Endometrial microvascular endothelial cells (primary cell): ENCODE measurements at regions not wholly inside any gene's neighbourhood (a gene's known extent, or its start where the extent isn't known, plus 50 kb on each side); places are given as distances from the start of the nearest gene placed in this dataset.
"Not testable (repeated sequence)": the region's sequence is repeated elsewhere in the genome, so short reads cannot be mapped to it uniquely, and the experiment has no call there.

Source experiments
- in situ Hi-C: cut with HindIII; loops from 2 replicates; pipeline ENCODE4 v1.10.0; 2017; ENCODE audit warnings: low sequenced_read_pairs, low pct_unique_long_range_greater_than_20kb; ENCODE audit errors: inconsistent ontology term

GRCh38 chr4:18626996-18627395, 605.4 kb upstream of the LCORL start:
- in situ Hi-C loops = no loop called here

DNA sequence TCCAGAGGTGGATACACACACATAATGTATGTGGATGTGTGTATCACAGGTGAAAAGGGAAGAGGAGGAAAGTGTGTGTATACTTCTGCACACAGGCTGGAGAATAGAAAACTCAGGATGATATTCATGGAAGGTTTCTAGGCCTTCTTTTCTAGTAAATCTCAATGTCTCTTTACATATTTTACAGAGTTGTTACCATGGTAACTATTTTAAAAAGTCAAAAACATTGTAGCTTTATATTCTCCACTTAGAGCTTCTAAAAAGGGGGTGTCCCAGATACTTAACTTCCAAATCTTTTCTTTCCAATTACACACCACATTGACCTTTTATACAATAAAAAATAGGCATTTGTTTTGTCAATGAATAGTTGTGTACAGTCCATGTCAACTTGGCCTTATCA, 604.8 kb upstream of the LCORL start:
- in situ Hi-C loops = no loop called here

DNA sequence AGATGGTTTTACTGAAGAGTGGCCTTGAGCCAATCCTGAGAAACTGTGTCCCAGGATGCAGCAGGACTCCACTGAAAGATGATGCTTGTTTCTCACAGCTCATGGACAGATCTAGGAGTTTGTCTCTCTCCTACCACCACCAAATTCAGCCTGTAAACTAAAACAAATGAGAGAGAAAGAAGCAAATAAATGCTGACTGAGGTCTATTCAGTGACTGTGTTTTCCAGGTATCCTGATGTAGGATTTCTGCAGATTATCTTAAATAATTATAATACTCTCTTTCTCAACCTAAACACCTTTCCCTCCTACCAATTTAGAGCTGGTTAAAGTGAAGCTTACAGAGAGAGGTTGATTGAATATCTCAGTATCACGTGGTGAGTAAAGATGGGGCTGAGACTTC, 599.6 kb upstream of the LCORL start:
- in situ Hi-C loops = no loop called here

GRCh38 chr4:18616720-18617119, 595.2 kb upstream of the LCORL start:
- in situ Hi-C loops = no loop called here

- in situ Hi-C loops = no loop called here
Observed at GRCh38 chr4:18611026-18611425, 589.5 kb upstream of the LCORL start.

DNA sequence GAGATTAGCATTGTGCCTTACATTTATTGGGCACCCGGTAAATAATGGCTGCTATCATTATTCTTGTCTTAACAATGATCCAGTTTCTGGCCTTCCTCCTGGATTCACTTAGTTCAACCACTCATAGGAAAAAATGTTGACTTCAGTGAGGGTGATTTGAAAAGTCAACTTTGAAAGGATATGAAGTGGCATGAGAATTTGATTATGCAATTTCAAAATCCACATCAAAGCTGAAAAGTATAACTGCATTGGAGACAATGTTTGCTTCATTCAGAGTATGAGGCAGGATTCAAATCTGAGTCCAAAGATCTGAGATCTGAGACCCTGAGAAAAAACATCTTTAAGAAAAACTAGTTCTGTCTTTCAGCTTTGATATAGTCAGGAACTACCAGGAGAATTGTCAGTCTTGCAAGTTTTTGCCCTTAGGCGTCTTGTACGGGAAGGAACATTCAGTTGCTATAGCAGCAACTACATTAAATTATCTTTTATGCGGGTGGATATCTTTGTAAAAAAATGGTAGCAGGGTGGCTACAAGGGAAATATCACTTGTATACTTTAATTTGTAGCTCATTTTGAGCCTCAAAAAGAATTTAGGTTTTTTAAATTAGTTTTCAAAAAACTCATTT, 587.5 kb upstream of the LCORL start:
- in situ Hi-C loops = no loop called here

GRCh38 chr4:18602610-18603009, 581.1 kb upstream of the LCORL start:
- in situ Hi-C loops = not testable (repeated sequence)

- in situ Hi-C loops = no loop called here
Observed at GRCh38 chr4:18593297-18594002, 571.9 kb upstream of the LCORL start.

- in situ Hi-C loops = no loop called here
Observed at GRCh38 chr4:18582841-18583240, 561.3 kb upstream of the LCORL start.

DNA sequence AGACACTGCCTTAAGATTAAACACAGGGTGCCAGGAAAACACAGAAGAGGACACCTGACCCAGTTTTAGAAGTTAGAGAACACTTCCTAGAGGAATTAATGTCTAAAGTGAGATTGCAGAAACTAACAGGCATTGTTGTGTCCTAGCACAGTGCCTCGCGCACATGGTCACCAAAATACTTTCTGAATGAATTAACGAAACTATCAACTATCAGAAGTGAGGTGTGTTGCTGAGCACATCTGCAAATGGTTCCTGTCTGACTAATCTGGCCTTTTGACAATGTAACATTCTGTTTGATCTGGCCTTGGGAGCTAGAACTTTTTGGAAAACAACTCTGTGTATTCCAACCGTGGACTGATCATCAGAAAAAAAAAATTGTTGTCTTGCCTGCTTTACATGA, 556.8 kb upstream of the LCORL start:
- in situ Hi-C loops = no loop called here

GRCh38 chr4:18572481-18572880, 550.9 kb upstream of the LCORL start:
- in situ Hi-C loops = no loop called here

DNA sequence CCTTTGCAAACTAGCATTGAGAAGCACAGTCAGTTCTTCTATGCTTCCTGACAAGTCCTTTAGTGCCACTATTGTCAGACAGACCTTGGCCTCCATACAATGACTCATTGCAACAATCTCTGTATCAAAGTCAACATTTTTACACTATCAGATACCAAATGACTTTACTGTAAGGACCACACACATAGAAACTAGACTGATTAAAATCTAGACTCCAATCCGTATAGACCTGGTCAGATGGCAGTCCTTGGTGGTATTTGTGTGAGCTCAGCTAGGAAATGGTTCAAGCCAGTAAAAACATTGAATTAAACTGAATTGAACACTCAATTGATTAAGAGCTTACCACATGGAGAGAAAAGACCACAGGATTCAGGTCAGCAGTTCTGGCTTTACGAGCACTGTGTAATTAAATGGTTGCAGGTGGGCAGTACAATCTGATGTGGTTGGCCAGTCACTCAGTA, 549.8 kb upstream of the LCORL start:
- in situ Hi-C loops = no loop called here

- in situ Hi-C loops = no loop called here
Observed at GRCh38 chr4:18570370-18570769, 548.8 kb upstream of the LCORL start.

DNA sequence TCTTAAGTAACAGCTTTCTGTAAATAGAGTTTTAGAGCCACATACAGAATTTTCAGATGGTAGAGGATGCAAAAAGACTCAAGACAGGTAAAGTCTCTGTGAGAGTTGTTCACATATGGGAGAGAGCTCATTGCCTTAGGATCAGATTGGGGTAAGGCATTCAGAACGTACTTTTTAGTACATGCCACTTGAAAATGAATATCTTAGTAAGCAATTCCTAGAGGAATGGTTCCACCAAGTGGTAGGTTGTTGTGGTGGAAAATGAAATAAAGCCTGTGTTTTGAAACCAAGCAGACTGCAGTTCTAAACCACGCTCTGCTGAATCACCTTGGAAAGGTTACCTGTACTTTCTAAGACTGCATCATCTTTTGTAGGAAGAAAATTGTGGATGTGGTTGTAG, 547.0 kb upstream of the LCORL start:
- in situ Hi-C loops = no loop called here

GRCh38 chr4:18566970-18567799, 545.6 kb upstream of the LCORL start:
- in situ Hi-C loops = no loop called here

DNA sequence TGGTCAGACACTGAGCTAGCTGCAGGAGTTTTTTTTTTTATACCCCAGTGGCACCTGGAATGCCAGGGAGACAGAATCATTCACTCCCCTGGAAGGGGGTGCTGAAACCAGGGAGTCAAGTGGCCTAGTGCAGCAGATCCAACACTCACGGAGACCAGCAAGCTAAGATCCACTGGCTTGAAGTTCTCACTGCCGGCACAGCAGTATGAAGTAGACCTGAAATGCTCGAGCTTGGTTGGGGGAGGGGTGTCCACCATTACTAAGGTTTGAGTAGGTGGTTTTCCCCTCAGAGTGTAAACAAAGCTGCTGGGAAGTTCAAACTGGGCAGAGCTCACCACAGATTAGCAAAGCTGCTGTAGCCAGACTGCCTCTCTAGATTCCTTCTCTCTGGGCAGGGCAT, 537.9 kb upstream of the LCORL start:
- in situ Hi-C loops = no loop called here

- in situ Hi-C loops = no loop called here
Observed at GRCh38 chr4:18556402-18556801, 534.8 kb upstream of the LCORL start.

DNA sequence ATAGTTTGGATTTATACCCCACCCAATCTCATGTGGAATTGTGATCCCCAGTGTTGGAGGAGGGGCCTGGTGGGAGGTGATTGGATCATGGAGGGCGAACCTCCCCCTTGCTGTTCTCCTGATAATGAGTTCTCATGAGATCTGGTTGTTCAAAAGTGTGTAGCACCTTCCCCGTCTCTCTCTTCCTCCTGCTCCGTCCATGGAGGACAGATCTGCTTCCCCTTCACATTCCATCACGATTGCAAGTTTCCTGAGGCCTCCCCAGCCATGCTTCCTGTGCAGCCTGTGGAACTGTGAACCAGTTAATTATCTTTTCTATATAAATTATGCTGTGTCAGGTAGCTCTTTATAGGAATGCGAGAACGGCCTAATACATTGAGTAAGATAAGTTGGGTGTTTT, 518.8 kb upstream of the LCORL start:
- in situ Hi-C loops = no loop called here

- in situ Hi-C loops = no loop called here
Observed at GRCh38 chr4:18538121-18538520, 516.6 kb upstream of the LCORL start.

- in situ Hi-C loops = no loop called here
Observed at GRCh38 chr4:18536428-18536827, 514.9 kb upstream of the LCORL start.
